Fibroblast of mammary gland (primary cell): ENCODE measurements at regions not wholly inside any gene's neighbourhood (a gene's known extent, or its start where the extent isn't known, plus 50 kb on each side); places are given as distances from the start of the nearest gene placed in this dataset.

Experiments
- DNase-seq: peaks from one replicate; pipeline ENCODE4 v3.0.0-alpha.2; 2010; ENCODE audit warnings: low read depth
- H3K4me3 ChIP-seq: 2 replicates; pipeline ENCODE4 v1.5.1; 2011; ENCODE audit warnings: low read depth, mild to moderate bottlenecking, low read length, moderate library complexity; ENCODE audit not compliant: control insufficient read depth
- TF ChIP-seq, protein P1 (sequence below): conservative IDR thresholded peaks from 2 replicates; pipeline ENCODE4 v1.5.1; 2011; ENCODE audit warnings: low read depth, low read length, inconsistent platforms; ENCODE audit not compliant: control insufficient read depth, insufficient read depth

GRCh38 chr4:181007751-181008150, 1235.5 kb upstream of the TENM3 start:
- TF ChIP-seq, protein P1, sequence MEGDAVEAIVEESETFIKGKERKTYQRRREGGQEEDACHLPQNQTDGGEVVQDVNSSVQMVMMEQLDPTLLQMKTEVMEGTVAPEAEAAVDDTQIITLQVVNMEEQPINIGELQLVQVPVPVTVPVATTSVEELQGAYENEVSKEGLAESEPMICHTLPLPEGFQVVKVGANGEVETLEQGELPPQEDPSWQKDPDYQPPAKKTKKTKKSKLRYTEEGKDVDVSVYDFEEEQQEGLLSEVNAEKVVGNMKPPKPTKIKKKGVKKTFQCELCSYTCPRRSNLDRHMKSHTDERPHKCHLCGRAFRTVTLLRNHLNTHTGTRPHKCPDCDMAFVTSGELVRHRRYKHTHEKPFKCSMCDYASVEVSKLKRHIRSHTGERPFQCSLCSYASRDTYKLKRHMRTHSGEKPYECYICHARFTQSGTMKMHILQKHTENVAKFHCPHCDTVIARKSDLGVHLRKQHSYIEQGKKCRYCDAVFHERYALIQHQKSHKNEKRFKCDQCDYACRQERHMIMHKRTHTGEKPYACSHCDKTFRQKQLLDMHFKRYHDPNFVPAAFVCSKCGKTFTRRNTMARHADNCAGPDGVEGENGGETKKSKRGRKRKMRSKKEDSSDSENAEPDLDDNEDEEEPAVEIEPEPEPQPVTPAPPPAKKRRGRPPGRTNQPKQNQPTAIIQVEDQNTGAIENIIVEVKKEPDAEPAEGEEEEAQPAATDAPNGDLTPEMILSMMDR, result no peak
- H3K4me3 ChIP-seq, result no peak overlapping the region
- peak; percentile 42 for DNase-seq

DNA sequence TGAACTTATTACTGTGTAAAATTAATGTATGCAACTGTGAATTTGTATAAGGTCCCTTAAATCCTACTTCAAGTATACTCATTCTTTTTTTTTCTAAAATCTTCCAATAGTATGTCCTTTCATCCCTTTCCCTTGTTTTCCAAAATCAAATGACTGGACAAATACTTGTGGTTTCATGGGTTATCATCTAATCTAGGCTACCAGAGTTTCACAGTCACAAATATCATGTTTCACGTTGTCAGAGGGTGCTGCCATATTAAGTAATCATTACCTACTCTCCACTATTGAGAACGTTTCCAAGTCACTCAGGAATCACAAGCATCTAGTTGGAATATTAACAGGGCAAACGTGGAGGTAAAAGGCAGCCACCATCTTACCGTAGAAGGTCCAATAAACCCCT, 1235.0 kb upstream of the TENM3 start:
- no peak overlapping the region for H3K4me3 ChIP-seq
- TF ChIP-seq, protein P1, result no peak
- peak; percentile 27 for DNase-seq

GRCh38 chr4:181013162-181013561, 1230.0 kb upstream of the TENM3 start:
- TF ChIP-seq, protein P1, result no peak
- no peak for DNase-seq
- H3K4me3 ChIP-seq, result no peak overlapping the region

DNA sequence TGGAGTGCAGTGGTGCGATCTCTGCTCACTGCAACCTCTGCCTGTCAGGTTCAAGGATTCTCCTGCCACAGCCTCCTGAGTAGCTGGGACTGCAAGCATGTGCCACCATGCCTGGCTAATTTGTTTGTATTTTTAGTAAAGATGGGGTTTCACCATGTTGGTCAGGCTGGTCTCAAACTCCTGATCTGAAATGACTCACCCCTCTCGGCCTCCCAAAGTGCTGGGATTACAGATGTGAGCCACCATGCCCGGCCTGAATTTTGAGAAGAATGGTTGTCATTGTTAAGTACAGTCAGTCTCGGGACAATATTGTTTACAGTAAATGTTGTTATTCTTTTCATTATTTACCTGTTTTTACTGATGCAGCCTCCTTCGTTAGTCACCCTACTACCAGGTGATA, 1226.2 kb upstream of the TENM3 start:
- no peak for DNase-seq
- H3K4me3 ChIP-seq, result no peak overlapping the region
- TF ChIP-seq, protein P1, result no peak

- DNase-seq, result no peak
- no peak overlapping the region for H3K4me3 ChIP-seq
- TF ChIP-seq, protein P1, result no peak
These were observed 1224.7 kb upstream of the TENM3 start for GRCh38 chr4:181018472-181018871.

- DNase-seq, result no peak
- H3K4me3 ChIP-seq, result no peak overlapping the region
- TF ChIP-seq, protein P1, result no peak
These were observed 1224.3 kb upstream of the TENM3 start for GRCh38 chr4:181018913-181019312.

- no peak for DNase-seq
- no peak overlapping the region for H3K4me3 ChIP-seq
- TF ChIP-seq, protein P1, result no peak
These were observed 1222.7 kb upstream of the TENM3 start for GRCh38 chr4:181020456-181020855.
